Sigmoid colon (tissue), 6 donors: ENCODE measurements at regions not wholly inside any gene's neighbourhood (a gene's known extent, or its start where the extent isn't known, plus 50 kb on each side); places are given as distances from the start of the nearest gene placed in this dataset.

Experiments used
- DNase-seq: peaks from one replicate; pipeline ENCODE4 v3.0.0-alpha.2; 2019
- H3K27ac ChIP-seq, 4 donors: fragments of 200-600 bp; sonication (generic); one replicate each; pipeline ENCODE4 v1.5.1; 2016 to 2019; ENCODE audit warnings: mild to moderate bottlenecking in 1 of 4
- H3K27me3 ChIP-seq, 3 donors: fragments of 200-600 bp; sonication (generic); one replicate each; pipeline ENCODE4 v1.5.1; 2019; ENCODE audit warnings: mild to moderate bottlenecking in 1 of 3
- H3K36me3 ChIP-seq, 4 donors: fragments of 200-600 bp; sonication (generic); one replicate each; pipeline ENCODE4 v1.5.1; 2016 to 2019
- H3K4me1 ChIP-seq, 4 donors: fragments of 200-600 bp; sonication (generic); one replicate each; pipeline ENCODE4 v1.5.1; 2017 to 2019
- H3K4me3 ChIP-seq, 4 donors: fragments of 200-600 bp; sonication (generic); one replicate each; pipeline ENCODE4 v1.5.1; 2017 to 2019; ENCODE audit warnings: mild to moderate bottlenecking in 2 of 4, moderate library complexity in 1 of 4
- H3K9me3 ChIP-seq, 4 donors: fragments of 200-600 bp in 3 of 4; sonication (generic) in 3 of 4; one replicate each; pipeline versions ENCODE4 v1.5.1 to v1.6.1; 2013 to 2019
- CTCF ChIP-seq, 4 experiments: fragments of 450-650 bp in 3 of 4; fragments of 200-600 bp in 1 of 4; IDR thresholded peaks; one replicate each; pipeline ENCODE4 v1.5.1; 2016 to 2019; ENCODE audit warnings: antibody characterized with exemption in 4 of 4, mild to moderate bottlenecking in 3 of 4, moderate library complexity in 2 of 4
- EP300 ChIP-seq, 4 donors: sonication (generic); formaldehyde crosslinking; IDR thresholded peaks; one replicate each; pipeline ENCODE4 v1.6.1; 2017; ENCODE audit warnings: antibody characterized with exemption in 4 of 4
- POLR2A ChIP-seq, 2 donors: fragments of 450-650 bp; IDR thresholded peaks; one replicate each; pipeline ENCODE4 v1.6.1; 2016; ENCODE audit warnings: antibody characterized with exemption in 2 of 2, mild to moderate bottlenecking in 2 of 2, moderate library complexity in 2 of 2
- POLR2AphosphoS5 ChIP-seq, 4 donors: sonication (generic); formaldehyde crosslinking; IDR thresholded peaks; one replicate each; pipeline ENCODE4 v1.6.1; 2017; ENCODE audit warnings: antibody characterized with exemption in 4 of 4
- WGBS, 2 donors: extraction: QIAGEN DNeasy Blood & Tissue Kit; methylation state at CpG; one replicate each; pipeline ENCODE4 v1.1.7; 2013; 5-methylcytosine and 5-hydroxymethylcytosine counted together
- intact Hi-C: fragments of 100-400 bp; cut with DNase I; formaldehyde crosslinking; loops from one replicate; pipeline ENCODE4 v1.15.1; 2023
- donor health status: healthy with polysubstance abuse.
- donor health status: healthy.

GRCh38 chr9:115675834-115676233 is 477.8 kb upstream of the PAPPA start:
- Histone ChIP-seq H3K36me3 (no peaks in the 10 kb centered on the region), H3K27me3 (no peaks in the 10 kb centered on the region), H3K4me3 (no peak overlapping the region), H3K4me1 (peaks cover 0 to 27% (median 16%) of the 10 kb centered on the region in 4 donors), H3K27ac (no peak overlapping the region), H3K9me3 (no peaks in the 10 kb centered on the region)
- WGBS, 2 donors: 74 to 77% methylated on average over 3 of the region's 3 CpGs
- DNase-seq: no peak
- intact Hi-C loops: no loop called here
- no peak for TF ChIP-seq POLR2AphosphoS5 (IDR thresholded peaks at IDR 0.05)
- TF ChIP-seq POLR2A (IDR thresholded peaks at IDR 0.05): no peak
- TF ChIP-seq CTCF (IDR thresholded peaks at IDR 0.05): no peak
- no peak for TF ChIP-seq EP300 (IDR thresholded peaks at IDR 0.05)

DNA sequence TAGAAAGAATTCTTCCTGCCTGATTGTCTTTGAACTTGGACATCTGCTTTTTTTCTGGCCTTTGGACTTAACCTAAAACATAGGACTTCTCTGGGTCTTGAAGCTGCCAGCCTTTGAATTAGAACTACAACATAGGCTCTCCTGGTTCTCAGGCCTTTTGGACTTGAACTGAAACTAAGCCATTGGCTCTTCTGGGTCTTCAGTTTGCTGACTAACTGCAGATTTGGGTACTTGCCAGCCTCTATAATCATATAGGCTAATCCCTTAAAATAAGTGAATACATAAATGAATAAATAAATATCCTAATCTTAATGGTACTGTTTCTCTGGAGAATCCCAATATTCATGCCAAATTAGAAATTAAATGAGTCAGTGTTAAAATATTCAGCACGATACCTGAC is 473.4 kb upstream of the PAPPA start:
- Histone ChIP-seq H3K27me3 (no peaks in the 10 kb centered on the region), H3K4me1 (peaks cover 0 to 4% (median 0%) of the 10 kb centered on the region in 4 donors), H3K27ac (no peak overlapping the region), H3K36me3 (no peaks in the 10 kb centered on the region), H3K9me3 (no peaks in the 10 kb centered on the region), H3K4me3 (no peak overlapping the region)
- TF ChIP-seq POLR2A (IDR thresholded peaks at IDR 0.05): no peak
- TF ChIP-seq CTCF (IDR thresholded peaks at IDR 0.05): no peak
- intact Hi-C loops: loop anchor here (10.0 kb wide), 2 partner anchors 85 to 475 kb away; partner anchors contain the start of gene PAPPA
- 69 to 79% methylated on average over 1 of the region's 1 CpG for WGBS, 2 donors
- no peak for DNase-seq

DNA sequence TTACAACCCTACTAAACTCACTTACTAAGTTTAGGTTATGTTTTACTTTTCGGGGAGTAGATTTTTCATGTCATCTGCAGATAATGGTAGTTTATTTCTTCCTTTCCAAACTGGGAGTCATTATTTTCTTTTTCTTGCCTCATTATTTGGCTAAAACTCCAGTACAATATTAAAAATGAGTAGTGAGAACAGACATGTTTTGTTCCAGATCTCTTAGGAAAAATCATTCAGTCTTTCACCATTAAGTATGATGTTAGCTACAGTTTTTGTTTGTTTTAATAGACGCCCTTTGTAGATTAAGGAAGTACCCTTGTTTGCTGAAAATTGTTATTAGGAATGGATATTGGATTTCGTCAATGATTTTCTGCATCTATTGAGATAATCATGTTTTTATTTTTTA is 472.0 kb upstream of the PAPPA start:
- Histone ChIP-seq H3K9me3 (no peaks in the 10 kb centered on the region), H3K4me1 (no peaks in the 10 kb centered on the region), H3K4me3 (no peak overlapping the region), H3K36me3 (no peaks in the 10 kb centered on the region), H3K27ac (no peak overlapping the region), H3K27me3 (no peaks in the 10 kb centered on the region)
- intact Hi-C loops: loop anchor here (10.0 kb wide), 2 partner anchors 87 to 473 kb away; partner anchors contain the start of gene PAPPA
- DNase-seq: no peak
- WGBS, 2 donors: 78 to 84% methylated on average over 3 of the region's 3 CpGs
- TF ChIP-seq CTCF (IDR thresholded peaks at IDR 0.05): no peak
- no peak for TF ChIP-seq EP300 (IDR thresholded peaks at IDR 0.05)
- TF ChIP-seq POLR2A (IDR thresholded peaks at IDR 0.05): no peak
- TF ChIP-seq POLR2AphosphoS5 (IDR thresholded peaks at IDR 0.05): no peak

DNA sequence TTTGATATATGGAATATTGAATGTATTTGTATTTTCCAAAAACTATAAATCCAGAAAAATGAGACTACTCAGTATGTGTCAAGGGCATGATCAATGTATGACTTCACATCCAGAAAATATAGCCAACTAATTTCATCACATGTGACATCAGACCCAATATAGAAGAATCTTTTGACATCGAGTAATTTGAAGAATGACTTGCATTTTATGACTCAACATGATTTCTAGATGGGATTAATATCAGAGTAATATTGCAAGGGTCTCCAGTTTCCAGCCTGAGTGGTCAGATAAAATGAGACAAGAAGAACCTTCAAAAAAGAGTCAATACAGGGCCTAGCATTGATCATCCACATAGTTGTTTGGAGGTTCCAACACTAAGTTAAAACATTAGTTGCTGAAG is 467.5 kb upstream of the PAPPA start:
- intact Hi-C loops: loop anchor here (10.0 kb wide), 2 partner anchors 91 to 469 kb away; partner anchors contain the start of gene PAPPA
- 83 to 87% methylated on average over 1 of the region's 1 CpG for WGBS, 2 donors
- H3K36me3 ChIP-seq: no peaks in the 10 kb centered on the region
- no peaks in the 10 kb centered on the region for H3K9me3 ChIP-seq
- no peak for DNase-seq
- H3K4me3 ChIP-seq: no peak overlapping the region
- H3K27ac ChIP-seq: no peak overlapping the region
- TF ChIP-seq CTCF (IDR thresholded peaks at IDR 0.05): no peak
- no peak for TF ChIP-seq EP300 (IDR thresholded peaks at IDR 0.05)
- TF ChIP-seq POLR2A (IDR thresholded peaks at IDR 0.05): no peak
- no peaks in the 10 kb centered on the region for H3K4me1 ChIP-seq
- H3K27me3 ChIP-seq: no peaks in the 10 kb centered on the region

- no peak overlapping the region for H3K4me3 ChIP-seq
- no peaks in the 10 kb centered on the region for H3K36me3 ChIP-seq
- no peaks in the 10 kb centered on the region for H3K4me1 ChIP-seq
- no peak for DNase-seq
- TF ChIP-seq CTCF (IDR thresholded peaks at IDR 0.05): no peak
- TF ChIP-seq EP300 (IDR thresholded peaks at IDR 0.05): no peak
- TF ChIP-seq POLR2A (IDR thresholded peaks at IDR 0.05): no peak
- H3K27ac ChIP-seq: no peak overlapping the region
- WGBS, 2 donors: 47 to 75% methylated on average over 3 of the region's 3 CpGs
- intact Hi-C loops: loop anchor here (10.0 kb wide), 2 partner anchors 93 to 467 kb away; partner anchors contain the start of gene PAPPA
- no peaks in the 10 kb centered on the region for H3K9me3 ChIP-seq
- no peaks in the 10 kb centered on the region for H3K27me3 ChIP-seq
Observed at GRCh38 chr9:115687356-115687755, 466.2 kb upstream of the PAPPA start.
